Esophagus muscularis mucosa (tissue), 4 donors: ENCODE measurements at regions not wholly inside any gene's neighbourhood (a gene's known extent, or its start where the extent isn't known, plus 50 kb on each side); places are given as distances from the start of the nearest gene placed in this dataset.
"Not testable (repeated sequence)": the region's sequence is repeated elsewhere in the genome, so short reads cannot be mapped to it uniquely, and the experiment has no call there.

Experiments used
- DNase-seq: peaks from one replicate; pipeline ENCODE4 v3.0.0-alpha.2; 2017; ENCODE audit errors: extremely low spot score
- H3K27ac ChIP-seq, 4 donors: fragments of 200-600 bp; sonication (generic); replicated peaks in 1 of 4; 1 replicate in 3 of 4; 2 replicates in 1 of 4; pipeline ENCODE4 v1.5.1; 2016 to 2019; ENCODE audit warnings: mild to moderate bottlenecking in 1 of 4
- H3K27me3 ChIP-seq, 4 donors: fragments of 200-600 bp; sonication (generic); one replicate each; pipeline versions ENCODE4 v1.5.1 to v1.6.0; 2016 to 2019
- H3K36me3 ChIP-seq, 4 donors: fragments of 200-600 bp; sonication (generic); one replicate each; pipeline ENCODE4 v1.5.1; 2016 to 2019
- H3K4me1 ChIP-seq, 4 donors: fragments of 200-600 bp; sonication (generic); one replicate each; pipeline ENCODE4 v1.5.1; 2016 to 2019
- H3K4me3 ChIP-seq, 4 donors: fragments of 200-600 bp; sonication (generic); 1 replicate in 2 of 4; 2 replicates in 2 of 4; pipeline ENCODE4 v1.5.1; 2016 to 2019; ENCODE audit warnings: mild to moderate bottlenecking in 4 of 4, moderate library complexity in 1 of 4
- H3K9me3 ChIP-seq, 4 donors: fragments of 200-600 bp; sonication (generic); 1 replicate in 3 of 4; 2 replicates in 1 of 4; pipeline ENCODE4 v1.5.1; 2016 to 2019
- EP300 ChIP-seq: sonication (generic); formaldehyde crosslinking; IDR thresholded peaks from one replicate; pipeline ENCODE4 v1.6.1; 2017; ENCODE audit warnings: antibody characterized with exemption
- POLR2A ChIP-seq: fragments of 450-650 bp; IDR thresholded peaks from one replicate; pipeline ENCODE4 v1.6.1; 2017; ENCODE audit warnings: antibody characterized with exemption, moderate library complexity, mild to moderate bottlenecking, low read depth
- POLR2AphosphoS5 ChIP-seq, 2 donors: sonication (generic); formaldehyde crosslinking; IDR thresholded peaks; one replicate each; pipeline ENCODE4 v1.6.1; 2017; ENCODE audit warnings: antibody characterized with exemption in 2 of 2
- WGBS: methylation state at CpG from one replicate; pipeline ENCODE4 v1.1.5; 2018; 5-methylcytosine and 5-hydroxymethylcytosine counted together
- intact Hi-C: fragments of 100-400 bp; cut with DNase I; formaldehyde crosslinking; loops from one replicate; pipeline ENCODE4 v1.15.1; 2023
- TF ChIP-seq, protein P1 (sequence below), 3 experiments: fragments of 200-600 bp in 2 of 3; fragments of 450-650 bp in 1 of 3; sonication (generic) in 2 of 3; IDR thresholded peaks; one replicate each; pipeline ENCODE4 v1.5.1; 2017 to 2019; ENCODE audit warnings: antibody characterized with exemption in 3 of 3, mild to moderate bottlenecking in 2 of 3, moderate library complexity in 1 of 3

DNA sequence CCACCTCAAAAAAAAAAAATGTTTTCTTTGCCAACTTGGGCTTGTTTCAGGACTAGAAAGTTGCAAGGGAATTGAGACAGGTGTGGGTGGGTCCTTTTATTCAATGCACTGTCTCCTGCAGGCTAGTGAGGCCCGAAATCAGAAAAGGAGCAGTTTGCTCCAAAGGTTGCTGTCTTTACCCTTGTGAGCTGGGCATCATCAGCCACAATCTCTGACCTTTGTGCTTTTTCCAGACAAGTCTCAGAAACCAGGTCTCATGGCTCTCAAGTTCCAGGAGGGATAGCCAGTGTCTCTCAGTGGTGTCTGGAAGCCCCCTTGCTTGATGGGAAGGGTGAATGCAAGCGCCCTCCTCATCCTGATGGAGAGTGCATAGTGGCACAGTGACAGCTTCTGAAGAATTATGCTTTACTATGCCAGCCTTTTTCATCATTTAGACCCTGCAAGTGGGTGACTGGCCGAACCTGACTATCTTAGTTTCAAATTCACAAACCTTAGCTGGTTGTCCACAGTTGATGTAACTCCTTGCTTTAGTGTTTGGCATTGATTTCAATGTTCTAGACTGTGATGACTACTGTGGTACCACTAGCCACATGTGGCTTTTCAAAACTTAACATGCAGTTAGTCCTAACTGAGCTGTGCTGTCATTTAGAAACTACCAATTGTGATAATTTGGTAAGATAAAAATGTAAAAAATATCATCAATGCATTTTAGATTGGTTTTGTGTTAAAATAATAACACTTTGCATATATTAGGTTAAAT, 468.6 kb downstream of the GADD45G start:
- Histone ChIP-seq H3K4me1 (no peaks in the 10 kb centered on the region), H3K27ac (no peak overlapping the region), H3K9me3 (no peaks in the 10 kb centered on the region), H3K27me3 (no peaks in the 10 kb centered on the region), H3K36me3 (no peaks in the 10 kb centered on the region), H3K4me3 (no peak overlapping the region)
- DNase-seq, result peak; percentile 50
- TF ChIP-seq POLR2A (no peak), POLR2AphosphoS5 (IDR thresholded peaks at IDR 0.05) (no peak), EP300 (no peak)
- TF ChIP-seq, protein P1, sequence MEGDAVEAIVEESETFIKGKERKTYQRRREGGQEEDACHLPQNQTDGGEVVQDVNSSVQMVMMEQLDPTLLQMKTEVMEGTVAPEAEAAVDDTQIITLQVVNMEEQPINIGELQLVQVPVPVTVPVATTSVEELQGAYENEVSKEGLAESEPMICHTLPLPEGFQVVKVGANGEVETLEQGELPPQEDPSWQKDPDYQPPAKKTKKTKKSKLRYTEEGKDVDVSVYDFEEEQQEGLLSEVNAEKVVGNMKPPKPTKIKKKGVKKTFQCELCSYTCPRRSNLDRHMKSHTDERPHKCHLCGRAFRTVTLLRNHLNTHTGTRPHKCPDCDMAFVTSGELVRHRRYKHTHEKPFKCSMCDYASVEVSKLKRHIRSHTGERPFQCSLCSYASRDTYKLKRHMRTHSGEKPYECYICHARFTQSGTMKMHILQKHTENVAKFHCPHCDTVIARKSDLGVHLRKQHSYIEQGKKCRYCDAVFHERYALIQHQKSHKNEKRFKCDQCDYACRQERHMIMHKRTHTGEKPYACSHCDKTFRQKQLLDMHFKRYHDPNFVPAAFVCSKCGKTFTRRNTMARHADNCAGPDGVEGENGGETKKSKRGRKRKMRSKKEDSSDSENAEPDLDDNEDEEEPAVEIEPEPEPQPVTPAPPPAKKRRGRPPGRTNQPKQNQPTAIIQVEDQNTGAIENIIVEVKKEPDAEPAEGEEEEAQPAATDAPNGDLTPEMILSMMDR (IDR thresholded peaks at IDR 0.05), result no peak
- 84% methylated on average over 3 of the region's 3 CpGs for WGBS
- intact Hi-C loops, result no loop called here

DNA sequence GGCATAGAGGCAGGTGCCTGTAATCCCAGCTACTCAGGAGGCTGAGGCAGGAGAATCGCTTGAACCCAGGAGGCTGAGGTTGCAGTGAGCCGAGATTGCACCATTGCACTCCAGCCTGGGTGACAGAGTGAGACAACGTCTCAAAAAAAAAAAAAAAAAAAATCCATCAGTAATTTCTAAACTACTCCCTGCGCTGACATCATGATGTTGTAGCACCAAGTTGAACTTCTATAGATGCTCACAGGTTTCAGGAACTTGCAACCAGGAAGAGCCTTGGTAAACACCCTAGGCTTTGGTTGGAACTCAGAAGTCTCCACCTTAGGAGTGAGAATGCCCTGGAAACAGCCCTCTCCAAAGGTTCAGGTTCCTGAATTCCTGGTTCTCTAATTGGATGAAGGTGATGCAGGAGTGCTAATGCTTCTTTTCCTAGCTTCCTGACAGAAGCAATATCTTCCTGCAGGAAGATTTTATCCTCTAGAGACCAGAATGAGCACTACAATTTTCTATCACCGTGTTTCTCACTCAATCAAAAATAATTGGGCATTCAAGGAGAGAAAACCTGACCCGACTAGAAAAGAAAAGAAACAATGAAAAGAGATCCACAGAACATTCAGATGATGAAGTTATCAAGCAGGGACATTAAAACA, 469.6 kb downstream of the GADD45G start:
- DNase-seq, result peak; percentile 5
- intact Hi-C loops, result no loop called here
- Histone ChIP-seq H3K4me1 (no peaks in the 10 kb centered on the region), H3K9me3 (no peaks in the 10 kb centered on the region), H3K36me3 (no peaks in the 10 kb centered on the region), H3K27me3 (no peaks in the 10 kb centered on the region), H3K27ac (no peak overlapping the region), H3K4me3 (no peak overlapping the region)
- 87% methylated on average over 6 of the region's 6 CpGs for WGBS
- TF ChIP-seq POLR2AphosphoS5 (IDR thresholded peaks at IDR 0.05), result no peak
- TF ChIP-seq, protein P1 (IDR thresholded peaks at IDR 0.05), result no peak
- TF ChIP-seq POLR2A, result no peak
- no peak for TF ChIP-seq EP300

DNA sequence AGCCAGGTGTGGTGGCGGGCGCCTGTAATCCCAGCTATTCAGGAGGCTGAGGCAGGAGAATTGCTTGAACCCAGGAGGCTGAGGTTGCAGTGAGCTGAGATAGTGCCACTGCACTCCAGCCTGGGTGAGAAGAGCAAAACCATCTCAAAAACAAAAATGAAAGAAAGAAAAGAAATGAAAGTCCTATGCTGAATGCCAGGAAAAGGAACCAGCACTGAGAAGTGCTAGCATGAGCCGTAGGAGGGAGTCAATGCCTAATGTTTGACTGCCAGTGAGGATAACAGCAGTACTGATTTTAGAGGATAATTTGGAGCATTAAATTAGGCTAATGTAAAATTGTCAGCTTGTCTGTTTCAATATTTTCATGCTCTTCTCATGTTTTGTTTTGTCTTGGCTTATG, 472.8 kb downstream of the GADD45G start:
- H3K27me3 ChIP-seq, H3K27ac ChIP-seq, H3K4me3 ChIP-seq, H3K36me3 ChIP-seq, DNase-seq, H3K4me1 ChIP-seq, intact Hi-C loops, H3K9me3 ChIP-seq: not testable (repeated sequence)
- WGBS, result 87% methylated on average over 3 of the region's 3 CpGs

DNA sequence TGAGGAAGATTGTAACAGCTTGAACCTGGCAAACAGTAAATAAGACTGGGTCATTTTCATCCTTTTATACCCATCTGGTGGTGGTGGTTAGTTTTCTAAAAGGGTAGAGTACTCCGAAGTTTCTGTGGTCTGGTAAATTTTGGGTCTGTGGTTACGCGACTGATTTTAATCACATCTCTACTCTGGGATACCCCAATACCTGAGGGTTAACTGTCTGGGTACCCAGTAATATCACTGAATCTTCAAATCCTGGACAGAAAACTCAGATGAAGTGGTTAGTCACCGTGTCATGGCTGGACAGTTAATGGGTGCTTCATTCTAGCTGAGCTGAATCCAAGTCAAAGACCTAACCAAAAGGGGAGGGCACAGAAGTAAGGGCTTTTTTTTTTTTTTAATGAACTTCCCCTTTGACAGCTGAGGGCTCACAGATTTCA, 474.2 kb downstream of the GADD45G start:
- Histone ChIP-seq H3K9me3 (no peaks in the 10 kb centered on the region), H3K27ac (no peak overlapping the region), H3K4me1 (no peaks in the 10 kb centered on the region), H3K27me3 (no peaks in the 10 kb centered on the region), H3K4me3 (no peak overlapping the region), H3K36me3 (no peaks in the 10 kb centered on the region)
- TF ChIP-seq EP300 (no peak), POLR2A (no peak), POLR2AphosphoS5 (IDR thresholded peaks at IDR 0.05) (no peak)
- TF ChIP-seq, protein P1 (IDR thresholded peaks at IDR 0.05), result no peak
- 83% methylated on average over 4 of the region's 4 CpGs for WGBS
- intact Hi-C loops, result no loop called here
- no peak for DNase-seq

DNA sequence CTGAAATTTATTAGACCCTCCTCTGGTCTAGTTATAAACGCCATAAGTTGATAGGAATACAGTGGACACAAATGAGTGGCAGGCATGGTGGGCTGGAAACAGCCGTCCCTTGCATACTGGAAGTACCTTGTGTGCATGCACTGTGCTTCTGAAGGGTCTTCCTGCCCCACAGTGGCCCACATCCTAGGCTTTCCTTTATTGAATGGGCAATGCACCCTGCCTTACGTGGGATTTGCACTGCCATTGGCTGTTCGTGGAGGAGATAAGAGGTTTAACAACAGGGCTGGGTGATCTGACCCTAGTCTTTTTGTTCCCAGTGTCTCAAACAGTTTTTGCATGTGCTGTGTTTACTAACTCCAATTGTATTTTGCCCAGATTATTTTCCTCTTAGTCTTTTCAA, 480.8 kb downstream of the GADD45G start:
- DNase-seq, result no peak
- no peaks in the 10 kb centered on the region for H3K27me3 ChIP-seq
- WGBS, result 89% methylated on average over 4 of the region's 4 CpGs
- TF ChIP-seq, protein P1 (IDR thresholded peaks at IDR 0.05), result no peak
- TF ChIP-seq EP300 (no peak), POLR2AphosphoS5 (IDR thresholded peaks at IDR 0.05) (no peak), POLR2A (no peak)
- H3K4me3 ChIP-seq, result no peak overlapping the region
- no peaks in the 10 kb centered on the region for H3K4me1 ChIP-seq
- H3K9me3 ChIP-seq, result no peaks in the 10 kb centered on the region
- intact Hi-C loops, result no loop called here
- H3K36me3 ChIP-seq, result no peaks in the 10 kb centered on the region
- no peak overlapping the region for H3K27ac ChIP-seq
